ENCODE measurements at regions not wholly inside any gene's neighbourhood (a gene's known extent, or its start where the extent isn't known, plus 50 kb on each side); places are given as distances from the start of the nearest gene placed in this dataset.

GRCh38 chr10:2488446-2489005 is 578.8 kb upstream of the PFKP start:
- no peak overlapping the region for H3K4ac ChIP-seq (ENCODE audit: low read depth, low read length)
- DNase-seq (no peak), ATAC-seq (ENCODE audit: low read depth) (no peak)
- H3K4me3 ChIP-seq (ENCODE audit: insufficient read depth, low read depth, low read length) = no peak overlapping the region
- H3K56ac ChIP-seq (ENCODE audit: extremely low read depth, insufficient read depth, low read length) = no peak overlapping the region
- POLR2A ChIA-PET (ENCODE audit: unreplicated experiment) = no interaction called here
- CTCF ChIA-PET = no interaction called here
- TF ChIP-seq NFE2L2 (IDR thresholded peaks at IDR 0.05; ENCODE audit: low read depth, low read length) (no peak), POLR2A (IDR thresholded peaks at IDR 0.05; ENCODE audit: low read depth, low read length) (no peak)
- H3K18ac ChIP-seq (ENCODE audit: low read depth, low read length) = no peak overlapping the region
- H3K79me1 ChIP-seq (ENCODE audit: low read depth in 1 of 2, low read length in 2 of 2) = no peaks in the 10 kb centered on the region
- BruUV-seq (replicated peaks) = no TSS peak
- no peaks in the 10 kb centered on the region for H4K20me1 ChIP-seq (ENCODE audit: insufficient read depth, low read length)
- no peak overlapping the region for H3K27ac ChIP-seq (ENCODE audit: insufficient read depth, low read length)
- H3K36me3 ChIP-seq (ENCODE audit: control insufficient read depth, insufficient read depth, low read length) = no peaks in the 10 kb centered on the region
- no peak overlapping the region for H3K4me2 ChIP-seq (ENCODE audit: low read depth, low read length)
- H3K9ac ChIP-seq (ENCODE audit: low read depth, low read length) = no peak overlapping the region
- H4K5ac ChIP-seq (ENCODE audit: low read depth, low read length) = no peak overlapping the region
- no peak overlapping the region for H3K14ac ChIP-seq (replicated peaks; ENCODE audit: low read depth, low read length)
- no peak overlapping the region for H4K91ac ChIP-seq (ENCODE audit: insufficient read depth, low read depth, low read length)
- intact Hi-C loops (cut with micrococcal nuclease) (no loop called here), in situ Hi-C loops (cut with MboI; ENCODE audit: low sequenced_read_pairs) (no loop called here), dilution Hi-C loops (cut with HindIII; ENCODE audit: low sequenced_read_pairs, unreplicated experiment) (no loop called here)
- H3K27me3 ChIP-seq (ENCODE audit: control insufficient read depth, insufficient read depth, low read length) = no peaks in the 10 kb centered on the region
- no peak overlapping the region for H2AK9ac ChIP-seq (replicated peaks; ENCODE audit: low read depth, low read length, poor library complexity)
- H2BK5ac ChIP-seq (ENCODE audit: low read depth, low read length, poor library complexity, severe bottlenecking) = no peak overlapping the region
- H3K23ac ChIP-seq (ENCODE audit: low read depth, low read length) = no peak overlapping the region
- H3K9me1 ChIP-seq (ENCODE audit: insufficient read depth, low read length) = no peaks in the 10 kb centered on the region
- H2AFZ ChIP-seq (replicated peaks; ENCODE audit: low read length, poor library complexity) = no peak overlapping the region
- no peak overlapping the region for H2BK120ac ChIP-seq (ENCODE audit: low read depth, low read length)
- no peaks in the 10 kb centered on the region for H3K4me1 ChIP-seq (ENCODE audit: control insufficient read depth, insufficient read depth, low read length)
- H3K9me3 ChIP-seq (ENCODE audit: control insufficient read depth, insufficient read depth, low read length) = peaks cover 21% of the 10 kb centered on the region
- H2AK5ac ChIP-seq (ENCODE audit: low read depth, low read length) = no peak overlapping the region
- no peak overlapping the region for H4K8ac ChIP-seq (ENCODE audit: low read depth in 2 of 2, low read length in 2 of 2)
- 90% methylated on average over 2 of the region's 10 CpGs; no CpG with 5 or more reads in 1 of the 2 experiments for WGBS, 2 experiments (ENCODE audit: extremely low coverage in 2 of 2, insufficient read length in 1 of 2)
- no peak overlapping the region for H2BK20ac ChIP-seq (ENCODE audit: low read depth, low read length)
- H2BK15ac ChIP-seq (ENCODE audit: low read depth, low read length) = no peak overlapping the region
